NCI-H748 treated with DMSO at 0.1 percent for 48 hours (cell line): ENCODE measurements at regions not wholly inside any gene's neighbourhood (a gene's known extent, or its start where the extent isn't known, plus 50 kb on each side); places are given as distances from the start of the nearest gene placed in this dataset.
A peak's percentile ranks its signal among the peaks of the same experiment; 100 is the strongest.

Source experiments
- DNase-seq: peaks from one replicate; lab custom pipeline; 2025; lab: John Stamatoyannopoulos, UW

DNA sequence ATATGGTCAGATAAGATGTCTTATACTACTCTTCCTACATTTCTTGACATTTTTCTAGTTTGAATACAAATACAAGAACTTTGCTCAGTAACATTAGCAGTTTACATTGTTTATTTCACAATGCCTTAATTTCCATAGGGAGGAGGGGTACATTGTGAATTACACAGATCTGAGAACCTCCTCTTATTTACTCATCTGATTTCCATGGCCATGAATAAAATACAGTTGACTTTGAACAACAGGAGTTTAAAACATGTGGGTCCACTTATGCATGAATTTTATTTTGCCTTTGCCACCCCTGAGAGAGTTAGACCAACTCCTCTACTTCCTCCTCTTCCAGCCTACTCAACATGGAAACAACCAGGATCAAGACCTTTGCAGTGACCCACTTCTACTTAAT lies 67.7 kb downstream of the MGST1 start:
- no peak for DNase-seq

GRCh38 chr12:16417058-16417457 lies 69.6 kb downstream of the MGST1 start:
- DNase-seq, result no peak

DNA sequence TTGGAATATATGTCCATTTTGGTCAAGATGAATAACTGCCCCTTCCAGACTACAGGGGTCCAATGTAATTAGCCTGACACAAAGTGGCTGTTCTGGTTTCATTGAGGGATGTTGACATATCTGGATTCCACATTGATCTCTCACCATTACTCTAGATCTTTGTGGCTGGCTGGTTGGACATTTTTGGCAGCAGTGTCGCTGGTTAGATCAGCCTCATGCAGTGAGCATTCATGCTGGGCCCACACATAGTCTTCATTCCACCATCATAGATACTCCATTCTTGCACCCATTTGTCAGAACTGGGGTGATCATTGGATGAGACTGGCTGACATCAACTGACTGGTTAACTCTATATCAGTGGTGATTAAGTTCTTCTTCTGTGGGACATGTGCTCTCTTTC lies 74.4 kb downstream of the MGST1 start:
- DNase-seq, result no peak

- no peak for DNase-seq
These were observed 77.1 kb downstream of the MGST1 start for GRCh38 chr12:16424531-16424930.

DNA sequence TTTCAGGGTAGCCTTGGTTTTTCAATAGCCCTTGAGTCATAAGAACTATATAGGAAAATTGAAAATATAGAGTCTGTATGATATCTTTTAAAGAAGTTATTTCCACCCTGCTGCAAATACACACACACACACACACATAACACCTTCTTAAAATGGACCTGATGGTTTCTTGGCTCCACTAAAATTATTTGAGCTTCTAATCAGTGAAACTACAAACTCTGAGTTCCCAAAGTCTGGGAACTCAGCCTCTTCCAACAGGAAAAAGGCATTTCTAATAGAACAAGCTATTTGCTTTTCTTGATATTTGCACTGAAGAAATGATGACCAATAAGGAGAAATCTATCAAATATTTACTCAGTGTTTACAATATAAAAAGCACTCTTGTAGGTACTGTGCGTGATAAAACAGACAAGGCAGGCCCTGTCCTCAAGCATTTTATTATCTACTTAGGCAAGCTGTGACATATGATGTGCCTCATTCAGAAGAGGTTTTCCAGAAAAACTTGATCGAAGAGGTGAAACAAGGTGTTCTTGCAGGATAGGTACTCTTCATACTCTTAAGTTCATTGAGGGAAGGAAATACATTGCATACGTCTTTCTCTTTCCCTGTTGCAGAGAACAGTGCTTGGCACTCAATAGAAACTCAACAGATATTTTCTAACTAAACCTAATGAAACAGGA lies 88.6 kb downstream of the MGST1 start:
- no peak for DNase-seq

DNA sequence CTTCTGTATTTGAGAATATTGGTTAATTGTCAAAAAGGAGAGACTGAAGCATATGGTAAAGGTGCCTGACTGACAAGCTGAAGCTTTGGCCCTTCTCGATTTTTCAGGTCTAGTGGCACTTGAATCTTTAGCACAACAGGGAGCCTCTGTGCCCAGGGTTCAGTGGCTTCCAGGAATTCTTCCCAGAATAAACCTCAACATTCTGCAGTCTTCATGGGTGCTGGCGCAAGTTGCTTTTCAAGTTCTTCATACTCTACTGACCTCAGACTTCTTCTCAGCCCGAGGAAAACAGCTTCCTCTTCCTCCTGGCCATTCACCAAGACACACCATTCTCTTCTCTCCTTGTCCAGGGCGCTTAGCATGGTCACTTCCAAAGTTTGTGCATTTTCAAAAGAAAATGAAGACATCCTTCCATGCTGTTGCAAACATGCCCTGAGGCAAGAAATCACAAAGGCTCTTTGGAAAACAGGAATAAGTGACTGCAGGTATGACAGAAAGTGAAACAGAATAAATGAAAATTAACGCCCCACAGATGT lies 89.9 kb downstream of the MGST1 start:
- DNase-seq, result no peak

GRCh38 chr12:16437926-16438325 lies 90.5 kb downstream of the MGST1 start:
- DNase-seq, result no peak

GRCh38 chr12:16449459-16449858 lies 102.0 kb downstream of the MGST1 start:
- peak; percentile 52 for DNase-seq

- no peak for DNase-seq
These were observed 105.9 kb downstream of the MGST1 start for GRCh38 chr12:16453319-16453718.

DNA sequence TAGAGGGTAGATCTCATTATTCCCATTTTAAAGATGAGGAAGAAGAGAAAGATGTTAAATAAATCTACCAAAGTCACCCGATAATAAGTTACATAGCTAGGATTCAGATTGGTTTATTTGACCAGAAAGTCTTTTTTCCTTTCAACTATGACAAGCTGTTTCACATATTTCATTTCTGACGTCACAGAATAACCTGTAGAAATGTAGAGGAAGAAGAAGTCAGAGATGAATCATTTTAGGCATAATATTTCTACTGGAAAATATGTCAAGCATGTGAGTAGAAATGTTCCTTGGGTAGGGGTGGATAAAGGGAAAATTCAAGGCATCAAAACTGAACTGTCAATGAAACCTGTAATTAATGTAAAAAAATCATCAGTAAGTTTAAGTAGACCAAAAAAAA lies 107.0 kb downstream of the MGST1 start:
- DNase-seq, result no peak

- DNase-seq, result no peak
These were observed 111.2 kb downstream of the MGST1 start for GRCh38 chr12:16458521-16459078.

- DNase-seq, result no peak
These were observed 119.8 kb downstream of the MGST1 start for GRCh38 chr12:16467272-16467671.

GRCh38 chr12:16472631-16473030 lies 125.2 kb downstream of the MGST1 start:
- DNase-seq, result no peak

GRCh38 chr12:16473610-16474326 lies 126.3 kb downstream of the MGST1 start:
- DNase-seq, result no peak

GRCh38 chr12:16474801-16475200 lies 127.4 kb downstream of the MGST1 start:
- DNase-seq, result no peak

- no peak for DNase-seq
These were observed 128.1 kb downstream of the MGST1 start for GRCh38 chr12:16475521-16475920.

DNA sequence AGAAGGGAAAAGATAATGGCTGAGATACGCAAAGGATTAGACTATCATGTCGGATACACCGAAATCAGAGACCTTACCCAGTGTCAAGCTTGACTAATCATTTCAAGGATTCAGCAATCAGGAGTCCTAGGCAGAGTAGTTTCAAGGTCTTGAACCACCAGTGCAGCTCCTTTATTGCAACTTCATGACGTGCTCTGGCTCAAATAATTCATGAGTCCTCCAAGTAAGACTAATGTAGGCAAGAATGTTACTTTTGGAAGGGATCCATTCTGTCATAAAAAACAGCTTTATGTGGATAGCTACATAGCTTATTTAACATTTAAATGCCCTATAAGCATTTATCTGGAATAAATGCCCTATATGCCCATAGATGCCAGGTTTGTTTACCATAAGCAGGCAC lies 123.2 kb downstream of the LMO3 start:
- no peak for DNase-seq

DNA sequence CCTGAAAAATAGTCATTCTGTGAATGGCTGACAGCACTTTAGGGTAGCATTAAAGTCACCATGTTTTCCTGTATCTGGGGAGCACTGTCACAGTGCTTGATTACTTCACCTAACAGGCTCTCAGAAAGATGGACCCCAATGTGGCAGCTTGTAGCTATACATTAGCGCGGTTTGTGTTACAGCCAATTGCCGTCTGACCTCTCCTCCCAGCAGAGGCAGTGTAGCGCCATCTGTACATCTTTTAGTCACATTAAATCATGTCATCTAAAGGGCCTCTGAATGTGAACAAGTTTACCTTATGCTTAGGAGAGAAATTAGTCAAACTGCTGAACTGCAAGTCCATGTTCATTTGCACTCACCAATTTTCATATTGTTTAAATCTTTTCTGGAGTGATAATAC lies 113.7 kb downstream of the LMO3 start:
- DNase-seq, result no peak

DNA sequence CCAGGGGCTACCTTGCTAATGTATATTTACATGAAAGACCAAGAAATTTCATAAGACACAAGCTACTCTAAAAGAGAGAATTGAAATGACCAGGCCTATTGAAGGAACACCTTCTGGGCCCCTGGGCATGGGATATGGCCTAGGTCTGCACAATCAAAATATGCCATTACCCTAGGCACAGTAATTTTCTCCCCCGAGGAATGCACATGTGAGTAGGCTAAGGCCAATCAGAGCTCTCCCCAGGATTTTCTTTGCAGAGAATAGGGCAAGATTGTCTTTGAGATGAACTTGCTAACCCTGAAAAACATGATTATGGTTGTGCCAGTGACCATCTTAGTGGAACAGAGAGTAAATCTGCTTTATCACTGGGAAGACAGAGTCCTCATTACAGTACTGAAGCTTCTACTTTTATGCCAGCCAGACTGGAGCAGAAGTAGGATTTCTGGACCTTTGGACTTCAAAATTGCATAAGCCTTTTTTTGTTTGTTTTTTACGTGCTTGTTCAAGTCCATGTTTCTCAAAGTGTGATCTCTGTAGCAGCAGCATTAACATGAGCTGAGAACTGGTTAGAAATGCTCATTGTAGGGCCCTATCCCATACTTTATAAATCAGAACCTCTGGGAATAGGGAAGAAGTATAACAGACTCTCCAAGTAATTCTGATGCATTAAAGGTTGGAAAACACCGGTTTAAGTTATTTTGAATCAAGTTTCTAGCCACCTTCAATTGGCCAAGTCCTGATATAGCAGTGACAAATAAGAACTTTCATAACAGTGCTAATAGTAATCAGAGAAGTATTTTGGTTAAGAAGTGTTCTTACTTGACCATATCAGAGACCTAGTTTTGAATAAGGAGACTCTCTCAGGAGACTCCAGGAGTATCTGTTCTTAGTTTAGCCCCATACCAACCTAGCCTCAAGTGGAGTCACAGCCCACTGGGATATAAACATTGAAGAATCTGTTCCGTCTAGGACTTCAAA lies 112.9 kb downstream of the LMO3 start:
- no peak for DNase-seq

DNA sequence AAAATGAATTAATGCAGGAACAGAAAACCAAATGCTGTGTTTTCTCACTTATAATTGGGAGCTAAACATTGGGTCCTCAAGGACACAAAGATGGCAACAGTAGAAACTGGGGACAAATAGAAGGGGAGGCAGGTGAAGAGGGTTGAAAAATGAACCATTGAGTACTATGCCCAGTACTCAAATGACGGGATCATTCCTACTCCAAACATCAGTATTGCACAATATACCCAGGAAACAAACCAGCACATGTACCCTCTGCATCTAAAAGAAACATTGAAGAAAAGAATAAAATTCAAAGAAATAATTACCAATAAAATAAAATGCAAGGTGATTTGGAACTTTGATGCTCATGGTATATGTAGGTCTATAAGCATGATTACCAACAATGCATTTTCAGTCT lies 110.8 kb downstream of the LMO3 start:
- DNase-seq, result no peak
